MG63 (cell line): ENCODE measurements at regions not wholly inside any gene's neighbourhood (a gene's known extent, or its start where the extent isn't known, plus 50 kb on each side); places are given as distances from the start of the nearest gene placed in this dataset.

ENCODE experiments used
- DNase-seq: peaks from one replicate; pipeline ENCODE4 v3.0.0-alpha.2; 2020
- H3K27me3 ChIP-seq: fragments of 250-450 bp; sonication (Bioruptor Pico); 2 replicates; pipeline ENCODE4 v1.5.1; 2020; ENCODE audit warnings: mild to moderate bottlenecking, moderate library complexity
- H3K36me3 ChIP-seq: fragments of 250-450 bp; sonication (Bioruptor Pico); 2 replicates; pipeline ENCODE4 v1.5.1; 2020; ENCODE audit warnings: mild to moderate bottlenecking, moderate library complexity
- H3K4me3 ChIP-seq: fragments of 250-450 bp; sonication (Bioruptor Pico); 2 replicates; pipeline ENCODE4 v1.5.1; 2020; ENCODE audit warnings: mild to moderate bottlenecking, moderate library complexity
- H3K9me3 ChIP-seq: fragments of 250-450 bp; sonication (Bioruptor Pico); 2 replicates; pipeline ENCODE4 v1.5.1; 2020; ENCODE audit warnings: mild to moderate bottlenecking, moderate library complexity

DNA sequence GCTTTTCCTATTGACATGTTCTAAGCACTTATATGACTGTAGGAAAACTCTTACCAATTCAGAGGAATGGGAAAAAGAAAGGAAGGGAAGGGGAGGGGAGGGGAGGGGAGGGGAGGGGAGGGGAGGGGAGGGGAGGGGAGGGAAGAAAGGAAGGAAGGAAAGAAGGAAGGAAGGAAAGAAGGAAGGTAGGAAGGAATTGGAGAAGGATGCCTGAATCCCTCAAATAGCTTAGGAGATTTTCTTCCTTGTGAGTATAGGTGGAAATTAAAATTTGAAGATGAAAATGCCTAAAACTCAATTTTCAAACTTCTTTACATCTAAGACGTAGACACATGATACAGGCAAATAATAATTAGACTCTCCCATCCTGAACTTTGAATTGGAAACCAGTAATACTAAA is 463.1 kb downstream of the SATB2 start:
- Histone ChIP-seq H3K36me3 (no peaks in the 10 kb centered on the region), H3K4me3 (no peak overlapping the region), H3K9me3 (no peaks in the 10 kb centered on the region), H3K27me3 (no peaks in the 10 kb centered on the region)
- no peak for DNase-seq

DNA sequence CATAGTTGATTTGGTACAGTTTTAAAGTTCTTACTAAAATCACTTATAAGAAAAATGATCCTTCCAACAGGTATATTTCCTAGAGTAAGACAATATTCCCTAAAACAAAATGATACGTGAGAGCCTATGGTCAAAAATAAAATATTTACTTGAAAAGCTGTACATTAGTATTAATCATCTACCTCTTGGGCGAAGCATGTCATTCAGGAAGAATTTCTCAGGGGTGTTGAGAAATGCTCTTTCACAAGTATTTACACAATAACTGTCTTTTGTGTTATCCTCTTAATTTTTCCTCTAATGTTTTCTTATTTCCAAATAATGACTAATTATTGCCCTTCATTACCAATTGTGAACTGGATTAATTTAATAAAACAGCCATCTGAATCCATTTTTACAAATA is 466.3 kb downstream of the SATB2 start:
- no peak for DNase-seq
- Histone ChIP-seq H3K9me3 (no peaks in the 10 kb centered on the region; the same call in 1 of the 2 replicates), H3K4me3 (no peak overlapping the region), H3K36me3 (no peaks in the 10 kb centered on the region), H3K27me3 (no peaks in the 10 kb centered on the region)

DNA sequence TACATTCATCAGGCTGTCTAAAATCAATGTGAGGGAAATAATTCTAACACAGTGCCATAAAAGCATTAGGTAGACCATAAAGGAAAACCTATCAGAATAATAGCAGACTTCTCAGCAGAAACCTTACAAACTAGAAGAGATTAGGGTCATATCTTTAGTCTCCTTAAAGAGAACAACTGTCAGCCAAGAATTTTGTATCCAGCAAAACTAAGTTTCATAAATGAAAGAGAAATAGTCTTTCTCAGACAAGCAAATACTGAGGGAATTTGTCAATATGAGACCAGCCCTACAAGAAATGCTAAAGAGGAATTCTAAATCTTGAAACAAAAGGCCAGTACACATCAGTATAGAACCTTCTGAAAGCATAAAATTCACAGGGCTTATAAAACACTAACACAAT is 482.0 kb downstream of the SATB2 start:
- Histone ChIP-seq H3K4me3 (no peak overlapping the region), H3K27me3 (no peaks in the 10 kb centered on the region), H3K36me3 (no peaks in the 10 kb centered on the region), H3K9me3 (no peaks in the 10 kb centered on the region; the same call in 1 of the 2 replicates)
- no peak for DNase-seq

DNA sequence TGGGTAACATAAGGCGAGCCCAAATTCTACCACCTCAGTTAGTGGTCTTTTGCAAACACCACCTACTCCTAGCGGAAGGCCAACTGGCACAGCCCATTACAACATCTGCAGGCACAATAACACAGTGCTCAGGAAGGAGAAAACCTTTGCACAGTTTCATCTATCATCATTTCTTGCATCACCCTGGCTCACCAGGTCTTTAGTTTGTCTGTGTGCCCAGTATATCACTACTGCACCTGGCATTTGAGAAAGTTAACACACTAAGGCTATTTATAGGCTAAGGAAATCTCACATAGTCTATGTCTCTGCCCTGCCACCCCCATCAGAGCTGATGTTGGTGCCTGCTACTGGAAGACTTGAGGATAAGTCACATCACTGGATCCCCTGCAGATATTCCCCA is 484.0 kb downstream of the SATB2 start:
- Histone ChIP-seq H3K9me3 (no peaks in the 10 kb centered on the region; the same call in 1 of the 2 replicates), H3K4me3 (no peak overlapping the region), H3K36me3 (no peaks in the 10 kb centered on the region), H3K27me3 (no peaks in the 10 kb centered on the region)
- DNase-seq: no peak

DNA sequence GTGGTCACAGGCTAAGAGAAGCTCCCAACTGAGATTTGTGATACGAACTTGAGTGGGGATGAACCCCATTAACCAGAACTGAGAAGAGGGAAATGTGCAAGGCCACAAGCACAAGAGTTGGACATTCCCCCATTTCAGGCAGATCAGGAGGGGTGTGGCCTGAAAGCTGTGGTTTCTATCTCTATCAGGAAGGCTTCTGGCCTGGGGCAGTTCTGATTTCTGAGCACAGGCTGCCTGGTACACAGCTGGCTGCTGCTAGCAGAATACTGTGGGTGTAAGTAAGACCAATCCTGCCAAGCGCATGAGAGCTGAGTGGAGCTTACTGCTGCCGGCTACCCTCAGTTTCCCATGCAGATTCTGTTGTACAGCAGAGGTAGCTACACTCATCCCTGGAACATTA is 484.6 kb downstream of the SATB2 start:
- DNase-seq: no peak
- no peaks in the 10 kb centered on the region; the same call in 1 of the 2 replicates for H3K9me3 ChIP-seq
- H3K36me3 ChIP-seq: no peaks in the 10 kb centered on the region
- no peak overlapping the region for H3K4me3 ChIP-seq
- H3K27me3 ChIP-seq: no peaks in the 10 kb centered on the region

DNA sequence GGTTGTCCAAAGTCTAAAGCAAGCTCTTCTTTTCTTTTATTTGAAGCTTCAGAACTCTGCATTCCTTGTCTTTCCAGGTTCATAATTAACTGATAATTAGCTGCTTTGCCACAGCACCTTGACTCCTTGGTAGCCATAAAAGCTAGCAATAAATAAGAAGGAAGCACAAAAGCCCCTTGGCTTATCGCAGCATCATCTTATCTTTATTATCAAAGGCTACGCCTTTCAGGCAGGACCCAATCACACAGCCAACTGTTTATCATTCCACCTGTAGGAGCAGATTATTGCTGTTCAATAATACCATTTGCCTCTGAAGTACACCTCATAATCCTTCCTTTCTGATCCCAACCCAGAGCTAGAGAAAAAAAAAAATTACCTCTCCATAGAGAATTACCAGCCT is 489.2 kb downstream of the SATB2 start:
- DNase-seq: no peak
- no peaks in the 10 kb centered on the region for H3K27me3 ChIP-seq
- H3K36me3 ChIP-seq: no peaks in the 10 kb centered on the region
- no peak overlapping the region for H3K4me3 ChIP-seq
- H3K9me3 ChIP-seq: no peaks in the 10 kb centered on the region

DNA sequence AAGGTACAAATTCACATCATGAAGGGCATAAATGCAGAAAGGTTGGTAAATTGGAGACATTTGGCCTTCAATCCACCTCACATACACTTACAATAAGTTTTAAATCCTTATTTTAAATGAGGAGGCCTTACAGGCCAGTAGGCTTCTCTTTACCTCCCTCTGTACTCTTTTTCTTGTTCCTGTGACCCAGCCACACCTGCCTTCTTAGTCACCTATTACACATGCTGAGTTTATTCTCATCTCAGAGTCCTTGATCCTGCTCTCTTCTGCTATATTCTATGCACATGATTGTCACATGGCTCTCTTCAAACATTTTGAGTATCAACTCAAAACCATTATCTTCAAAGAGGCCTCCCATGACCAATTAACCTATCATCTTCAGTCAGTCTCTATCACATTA is 491.5 kb downstream of the SATB2 start:
- DNase-seq: no peak
- Histone ChIP-seq H3K9me3 (no peaks in the 10 kb centered on the region), H3K4me3 (no peak overlapping the region), H3K27me3 (no peaks in the 10 kb centered on the region), H3K36me3 (no peaks in the 10 kb centered on the region)

DNA sequence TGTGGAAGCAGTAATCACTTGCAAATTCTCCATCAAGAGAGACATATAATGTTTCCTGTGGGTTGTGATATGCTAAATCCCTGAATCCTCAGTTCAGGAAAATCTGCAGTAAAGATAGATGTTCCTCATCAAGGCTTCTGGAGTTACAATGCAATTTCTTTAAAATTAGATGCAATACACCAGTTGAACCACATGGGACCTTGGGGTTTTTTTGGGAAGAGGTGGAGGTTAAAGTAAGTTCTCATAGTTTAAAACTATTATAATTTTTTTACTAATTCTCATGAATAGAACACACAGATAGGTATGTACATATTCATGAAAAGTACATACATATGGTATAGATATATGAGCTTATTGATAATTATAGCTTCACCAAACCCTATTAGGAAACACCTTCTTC is 496.2 kb downstream of the SATB2 start:
- DNase-seq: no peak
- Histone ChIP-seq H3K4me3 (no peak overlapping the region), H3K27me3 (no peaks in the 10 kb centered on the region)

DNA sequence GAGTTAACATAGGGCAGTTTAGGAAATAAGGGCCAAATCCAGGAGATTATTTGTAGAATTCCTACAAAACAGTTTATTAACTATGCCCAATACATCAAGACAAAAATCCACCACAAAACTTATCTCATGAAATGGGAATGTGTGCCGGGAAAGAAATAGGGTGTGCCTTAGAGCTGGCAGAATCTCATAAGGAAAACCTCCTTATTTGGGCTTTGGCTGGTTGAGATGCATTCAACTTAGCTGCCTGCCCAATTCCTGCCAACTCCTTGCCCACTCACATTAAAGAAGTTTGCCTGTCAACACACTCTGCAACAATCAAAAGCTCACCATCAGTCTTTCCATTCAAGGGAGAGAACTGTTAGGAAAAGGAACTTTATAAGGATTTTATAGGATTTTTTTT is 500.6 kb downstream of the SATB2 start:
- peak; percentile 41 for DNase-seq
- no peak overlapping the region for H3K4me3 ChIP-seq
- no peaks in the 10 kb centered on the region for H3K27me3 ChIP-seq
- no peaks in the 10 kb centered on the region for H3K36me3 ChIP-seq
- H3K9me3 ChIP-seq: no peaks in the 10 kb centered on the region

More for the DNA sequence above, 496.2 kb downstream of the SATB2 start:
- no peaks in the 10 kb centered on the region for H3K9me3 ChIP-seq
- H3K36me3 ChIP-seq: no peaks in the 10 kb centered on the region

DNA sequence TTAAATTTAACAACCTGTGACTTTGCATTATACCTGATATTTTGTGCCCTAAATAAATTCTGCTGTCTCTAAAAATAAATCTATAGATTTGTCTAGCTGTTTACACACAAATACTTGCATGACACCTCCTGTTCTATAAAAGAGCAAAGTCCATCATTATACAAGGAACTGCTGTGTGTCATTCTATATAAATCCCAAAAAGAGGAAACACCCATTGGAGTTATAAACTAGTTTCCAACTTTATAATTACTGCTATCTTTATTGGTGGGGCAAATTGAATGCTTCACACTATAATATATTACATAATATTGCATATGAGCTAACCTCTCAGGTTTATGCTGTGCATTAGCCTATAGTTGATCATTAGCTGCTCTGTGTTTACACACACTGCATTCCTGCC is 504.4 kb downstream of the SATB2 start:
- Histone ChIP-seq H3K9me3 (no peaks in the 10 kb centered on the region), H3K27me3 (no peaks in the 10 kb centered on the region), H3K4me3 (no peak overlapping the region), H3K36me3 (no peaks in the 10 kb centered on the region)
- no peak for DNase-seq

DNA sequence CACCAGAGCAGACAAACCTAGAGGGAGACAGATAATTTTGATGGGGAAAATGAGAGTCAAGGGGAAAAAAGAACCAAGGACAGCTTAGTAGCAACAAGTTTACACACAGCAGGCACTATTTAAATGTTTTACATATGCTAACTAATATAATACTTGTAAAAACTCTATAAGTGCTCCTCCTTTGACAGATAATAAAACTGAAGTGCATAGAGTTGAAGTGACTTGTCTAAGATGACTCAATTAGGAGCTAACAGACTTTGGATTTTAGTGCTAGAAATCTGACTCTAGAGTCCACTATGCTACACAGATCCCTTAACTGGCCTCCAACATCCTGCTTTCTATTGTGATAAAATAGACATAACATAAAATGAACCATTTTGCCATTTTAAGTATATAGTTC is 506.9 kb downstream of the SATB2 start:
- Histone ChIP-seq H3K36me3 (no peaks in the 10 kb centered on the region), H3K27me3 (no peaks in the 10 kb centered on the region), H3K4me3 (no peak overlapping the region), H3K9me3 (no peaks in the 10 kb centered on the region)
- no peak for DNase-seq

DNA sequence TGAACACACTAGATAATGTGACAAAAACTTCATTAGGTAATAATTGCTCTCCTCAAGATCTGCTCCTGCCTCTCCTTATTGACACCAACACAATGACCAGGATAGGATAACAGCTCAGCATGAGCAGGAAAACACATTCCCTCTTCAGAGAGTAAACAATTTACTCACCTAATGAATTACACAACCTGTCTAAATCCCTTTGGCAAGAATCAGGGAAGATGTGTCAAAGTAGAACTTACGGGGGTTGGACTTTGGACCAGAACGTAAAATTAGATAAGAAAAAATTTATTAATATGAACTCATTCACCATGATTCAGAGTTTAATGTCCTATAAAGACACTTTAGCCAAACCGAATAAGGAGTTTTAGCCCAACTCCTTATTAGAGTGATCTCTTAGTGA is 512.2 kb downstream of the SATB2 start:
- Histone ChIP-seq H3K27me3 (no peaks in the 10 kb centered on the region), H3K4me3 (no peak overlapping the region), H3K9me3 (no peaks in the 10 kb centered on the region), H3K36me3 (no peaks in the 10 kb centered on the region)
- no peak for DNase-seq

DNA sequence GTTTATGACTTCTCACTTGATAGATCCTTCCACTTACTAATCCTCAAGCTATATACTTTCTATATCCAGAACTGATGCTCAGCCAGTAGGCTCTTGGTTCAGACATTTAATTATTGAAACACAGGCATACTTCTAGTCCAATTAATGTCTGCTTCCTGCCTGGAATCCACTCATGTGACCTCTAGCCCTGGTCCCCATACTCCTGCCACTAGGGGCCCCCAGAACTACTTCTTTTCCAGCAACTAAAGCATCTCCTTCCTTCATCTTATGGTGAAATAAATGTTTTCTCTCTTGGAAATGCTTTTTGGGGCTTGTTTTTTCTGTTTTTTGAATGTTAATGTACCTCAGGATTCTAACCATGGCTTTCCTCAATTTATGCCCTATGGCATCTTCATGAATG is 527.6 kb downstream of the SATB2 start:
- DNase-seq: no peak
- H3K9me3 ChIP-seq: no peaks in the 10 kb centered on the region; the same call in 1 of the 2 replicates
- H3K27me3 ChIP-seq: no peaks in the 10 kb centered on the region
- no peaks in the 10 kb centered on the region for H3K36me3 ChIP-seq
- no peak overlapping the region for H3K4me3 ChIP-seq

DNA sequence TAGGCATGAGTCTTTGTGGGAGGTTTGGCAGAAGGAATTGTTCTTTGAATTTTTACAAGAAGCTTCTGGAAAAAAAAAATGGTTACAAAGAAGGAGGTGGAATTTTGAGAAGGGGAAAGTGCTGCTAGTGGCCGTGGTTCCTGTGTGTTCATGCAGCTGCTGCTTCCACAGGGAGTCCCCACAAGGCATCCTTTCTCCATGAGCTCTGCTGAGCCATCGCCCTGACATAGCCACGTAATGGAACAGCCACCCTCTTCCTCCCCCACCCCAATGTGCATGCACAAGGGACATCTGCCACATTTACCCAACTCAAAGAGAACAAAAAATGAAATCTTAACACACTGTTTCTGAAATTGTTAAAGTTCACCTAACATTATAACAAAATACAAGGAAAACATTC is 529.7 kb downstream of the SATB2 start:
- no peaks in the 10 kb centered on the region for H3K27me3 ChIP-seq
- H3K36me3 ChIP-seq: no peaks in the 10 kb centered on the region
- no peaks in the 10 kb centered on the region; the same call in 1 of the 2 replicates for H3K9me3 ChIP-seq
- H3K4me3 ChIP-seq: no peak overlapping the region
- no peak for DNase-seq

DNA sequence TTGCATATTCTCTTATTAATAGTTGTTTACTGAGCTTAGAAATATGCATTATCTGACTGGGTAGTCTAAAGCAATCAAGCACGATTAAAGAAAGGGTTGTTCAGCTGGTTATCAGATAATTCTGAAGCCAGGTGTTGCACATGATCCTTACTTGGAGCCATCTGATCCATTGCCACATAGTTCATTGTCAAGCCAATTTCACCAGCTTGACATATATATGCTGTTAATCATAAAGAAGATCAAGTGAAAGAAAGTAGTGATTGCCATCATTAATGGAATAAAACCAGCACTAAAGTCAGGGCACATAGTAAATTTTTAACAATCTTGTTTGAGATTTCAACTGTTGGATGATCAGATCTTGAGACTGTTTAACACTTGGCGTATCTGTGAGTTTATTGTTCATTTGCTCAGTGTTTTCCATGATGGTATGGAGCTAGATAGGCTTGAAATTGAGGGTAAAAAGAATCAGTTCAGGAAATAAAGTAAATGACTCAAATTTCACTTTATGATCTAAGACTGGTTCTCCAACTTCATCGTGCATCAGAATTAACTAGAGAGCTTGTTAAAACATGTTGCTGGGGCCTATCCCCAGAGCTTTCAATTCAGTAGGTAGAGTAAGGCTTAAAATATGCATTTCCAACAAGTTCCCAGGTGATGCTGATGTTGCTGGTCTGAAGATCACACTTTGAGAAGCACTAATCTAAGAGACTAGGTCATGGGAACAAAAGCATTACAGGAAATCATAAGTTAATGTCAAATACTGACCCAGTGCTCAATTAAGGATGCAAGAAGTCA is 539.6 kb downstream of the SATB2 start:
- no peaks in the 10 kb centered on the region for H3K27me3 ChIP-seq
- no peak for DNase-seq
- H3K4me3 ChIP-seq: no peak overlapping the region
- H3K36me3 ChIP-seq: no peaks in the 10 kb centered on the region
- no peaks in the 10 kb centered on the region for H3K9me3 ChIP-seq

DNA sequence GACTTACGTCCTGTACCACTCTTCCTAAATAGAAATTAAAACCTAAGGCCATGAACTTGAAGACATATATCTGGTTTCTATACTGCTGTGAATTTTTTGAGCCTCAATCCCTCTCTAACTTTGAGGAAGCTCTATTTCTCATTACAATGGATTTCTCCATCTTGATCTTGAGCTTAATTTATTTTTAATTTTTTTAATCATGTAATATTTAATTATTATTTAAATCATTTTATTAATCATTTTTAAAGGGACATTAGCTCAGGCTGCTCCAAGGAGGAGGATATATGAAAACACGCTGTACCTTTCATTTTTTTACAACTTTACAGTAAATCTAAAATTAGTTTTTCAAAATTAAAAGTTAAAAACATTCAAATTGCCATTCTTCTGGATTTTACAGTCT is 540.5 kb downstream of the SATB2 start:
- DNase-seq: no peak
- H3K27me3 ChIP-seq: no peaks in the 10 kb centered on the region
- no peaks in the 10 kb centered on the region for H3K36me3 ChIP-seq
- no peak overlapping the region for H3K4me3 ChIP-seq
- H3K9me3 ChIP-seq: no peaks in the 10 kb centered on the region

DNA sequence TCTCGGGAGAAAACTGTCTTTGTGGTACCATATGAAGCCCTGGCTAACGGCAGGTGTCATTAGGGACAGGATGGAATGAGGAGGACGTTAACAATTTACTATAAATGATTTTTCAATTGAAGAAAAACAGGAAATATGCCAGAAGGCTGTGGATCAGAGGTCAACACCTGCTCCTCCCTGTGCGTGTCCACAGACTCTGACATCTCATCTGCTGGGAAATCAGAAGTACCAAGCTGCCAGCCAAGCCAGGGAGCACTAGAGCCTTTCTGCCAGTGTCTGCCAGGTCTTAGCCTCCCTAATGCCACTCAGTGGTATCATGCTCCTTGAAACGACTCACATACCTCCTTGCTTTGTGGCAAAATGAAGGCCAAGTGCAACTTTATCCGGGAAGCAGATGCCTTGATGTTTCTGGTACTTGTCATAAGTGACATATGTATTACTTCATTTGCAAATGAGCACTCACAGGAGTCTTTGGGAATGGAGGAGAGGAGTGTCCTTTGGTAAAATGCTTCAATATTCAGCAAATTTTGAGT is 541.1 kb downstream of the SATB2 start:
- no peaks in the 10 kb centered on the region for H3K9me3 ChIP-seq
- H3K36me3 ChIP-seq: no peaks in the 10 kb centered on the region
- no peaks in the 10 kb centered on the region for H3K27me3 ChIP-seq
- H3K4me3 ChIP-seq: no peak overlapping the region
- no peak for DNase-seq

DNA sequence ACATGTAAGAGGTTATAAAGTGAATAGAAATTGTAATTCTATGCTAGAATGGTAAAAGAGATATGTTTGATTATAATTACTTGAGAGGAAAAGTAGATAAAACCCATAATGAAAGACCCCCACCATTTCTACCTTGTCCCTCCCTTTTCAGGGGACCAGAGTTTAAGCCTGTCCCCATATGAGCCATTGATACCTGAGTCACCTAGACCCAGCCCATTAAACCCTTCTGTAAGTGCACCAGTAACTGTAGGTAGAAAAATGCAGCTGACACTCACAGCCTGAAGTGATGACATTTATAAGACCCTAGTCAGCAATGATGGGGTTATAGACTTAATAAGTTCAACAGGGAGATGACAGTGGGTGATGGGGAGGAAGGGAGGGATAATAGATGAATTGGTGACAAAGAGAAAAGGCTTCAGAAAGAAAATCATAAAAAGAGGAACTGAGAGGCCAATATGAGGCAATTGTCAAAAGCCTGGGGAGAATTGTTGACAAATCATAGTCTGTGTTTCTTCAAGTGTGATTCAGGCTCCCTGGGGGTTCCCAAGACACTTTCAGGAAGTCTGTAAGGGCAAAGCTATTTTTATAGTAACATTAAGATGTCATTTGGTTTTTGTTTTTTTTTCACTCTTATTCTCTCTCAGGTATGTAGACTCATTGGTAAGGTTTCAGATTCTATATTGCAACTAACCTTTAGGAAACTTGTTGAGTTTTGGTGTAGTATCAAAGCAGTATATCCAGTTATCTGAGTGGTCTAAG is 544.2 kb downstream of the SATB2 start:
- no peak for DNase-seq

More for the DNA sequence above, 544.2 kb downstream of the SATB2 start:
- H3K36me3 ChIP-seq: no peaks in the 10 kb centered on the region
- H3K4me3 ChIP-seq: no peak overlapping the region
- no peaks in the 10 kb centered on the region for H3K27me3 ChIP-seq
- no peaks in the 10 kb centered on the region for H3K9me3 ChIP-seq
